ENCODE measurements at regions not wholly inside any gene's neighbourhood (a gene's known extent, or its start where the extent isn't known, plus 50 kb on each side); places are given as distances from the start of the nearest gene placed in this dataset.

- TF ChIP-seq CTCF (conservative IDR thresholded peaks at IDR 0.05; ENCODE audit: low read depth, low read length), result no peak
- TF ChIP-seq EZH2 (IDR thresholded peaks at IDR 0.05; ENCODE audit: low read length, unreplicated experiment), result no peak
Measured at GRCh38 chr16:86245351-86245750, 265.0 kb upstream of the FOXF1 start.

Measured in PC-3 (cell line).